ENCODE measurements at regions not wholly inside any gene's neighbourhood (a gene's known extent, or its start where the extent isn't known, plus 50 kb on each side); places are given as distances from the start of the nearest gene placed in this dataset.

DNA sequence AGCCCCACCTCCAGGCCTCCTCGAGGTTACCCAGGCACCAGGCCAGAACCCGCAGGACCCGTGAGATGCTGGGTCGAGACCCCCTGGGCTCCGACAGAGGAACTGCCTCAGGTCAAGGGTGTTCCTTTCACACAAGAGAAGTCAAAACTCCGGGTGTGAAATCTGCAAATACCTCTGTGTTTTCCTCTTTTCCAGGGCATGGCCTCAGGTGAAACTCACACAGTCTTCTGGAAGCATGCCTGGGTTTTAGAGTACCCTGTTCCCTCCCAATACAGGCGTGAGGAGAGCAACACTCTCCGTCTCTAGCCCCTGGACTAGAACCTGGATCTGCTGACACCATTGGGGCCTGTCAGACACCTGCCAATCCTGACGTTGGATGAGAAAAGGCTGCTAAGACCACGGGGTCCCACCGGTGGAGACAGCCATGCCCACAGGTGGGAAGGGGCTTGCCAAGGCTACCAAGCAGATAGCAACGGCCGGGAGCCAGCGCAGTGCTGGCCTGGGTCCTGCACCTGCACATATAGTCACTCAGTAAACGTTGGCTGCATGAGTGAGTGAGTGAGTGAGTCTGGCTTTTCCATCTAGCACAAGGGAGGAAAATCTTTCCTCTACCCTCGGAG lies 182.0 kb upstream of the PPP1R26 start (continued):
- TF ChIP-seq, protein P1, sequence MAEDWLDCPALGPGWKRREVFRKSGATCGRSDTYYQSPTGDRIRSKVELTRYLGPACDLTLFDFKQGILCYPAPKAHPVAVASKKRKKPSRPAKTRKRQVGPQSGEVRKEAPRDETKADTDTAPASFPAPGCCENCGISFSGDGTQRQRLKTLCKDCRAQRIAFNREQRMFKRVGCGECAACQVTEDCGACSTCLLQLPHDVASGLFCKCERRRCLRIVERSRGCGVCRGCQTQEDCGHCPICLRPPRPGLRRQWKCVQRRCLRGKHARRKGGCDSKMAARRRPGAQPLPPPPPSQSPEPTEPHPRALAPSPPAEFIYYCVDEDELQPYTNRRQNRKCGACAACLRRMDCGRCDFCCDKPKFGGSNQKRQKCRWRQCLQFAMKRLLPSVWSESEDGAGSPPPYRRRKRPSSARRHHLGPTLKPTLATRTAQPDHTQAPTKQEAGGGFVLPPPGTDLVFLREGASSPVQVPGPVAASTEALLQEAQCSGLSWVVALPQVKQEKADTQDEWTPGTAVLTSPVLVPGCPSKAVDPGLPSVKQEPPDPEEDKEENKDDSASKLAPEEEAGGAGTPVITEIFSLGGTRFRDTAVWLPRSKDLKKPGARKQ (CRISPR knock-in tag; IDR thresholded peaks at IDR 0.05) = no peak
- TF ChIP-seq, protein P2, sequence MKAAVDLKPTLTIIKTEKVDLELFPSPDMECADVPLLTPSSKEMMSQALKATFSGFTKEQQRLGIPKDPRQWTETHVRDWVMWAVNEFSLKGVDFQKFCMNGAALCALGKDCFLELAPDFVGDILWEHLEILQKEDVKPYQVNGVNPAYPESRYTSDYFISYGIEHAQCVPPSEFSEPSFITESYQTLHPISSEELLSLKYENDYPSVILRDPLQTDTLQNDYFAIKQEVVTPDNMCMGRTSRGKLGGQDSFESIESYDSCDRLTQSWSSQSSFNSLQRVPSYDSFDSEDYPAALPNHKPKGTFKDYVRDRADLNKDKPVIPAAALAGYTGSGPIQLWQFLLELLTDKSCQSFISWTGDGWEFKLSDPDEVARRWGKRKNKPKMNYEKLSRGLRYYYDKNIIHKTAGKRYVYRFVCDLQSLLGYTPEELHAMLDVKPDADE (conservative IDR thresholded peaks at IDR 0.05; ENCODE audit: control insufficient read depth, low read depth, low read length) = no peak
- no peak for TF ChIP-seq RAD21 (CRISPR knock-in tag; conservative IDR thresholded peaks at IDR 0.05 in 1 of 2, IDR thresholded peaks at IDR 0.05 in 1 of 2)
- TF ChIP-seq, protein P3, sequence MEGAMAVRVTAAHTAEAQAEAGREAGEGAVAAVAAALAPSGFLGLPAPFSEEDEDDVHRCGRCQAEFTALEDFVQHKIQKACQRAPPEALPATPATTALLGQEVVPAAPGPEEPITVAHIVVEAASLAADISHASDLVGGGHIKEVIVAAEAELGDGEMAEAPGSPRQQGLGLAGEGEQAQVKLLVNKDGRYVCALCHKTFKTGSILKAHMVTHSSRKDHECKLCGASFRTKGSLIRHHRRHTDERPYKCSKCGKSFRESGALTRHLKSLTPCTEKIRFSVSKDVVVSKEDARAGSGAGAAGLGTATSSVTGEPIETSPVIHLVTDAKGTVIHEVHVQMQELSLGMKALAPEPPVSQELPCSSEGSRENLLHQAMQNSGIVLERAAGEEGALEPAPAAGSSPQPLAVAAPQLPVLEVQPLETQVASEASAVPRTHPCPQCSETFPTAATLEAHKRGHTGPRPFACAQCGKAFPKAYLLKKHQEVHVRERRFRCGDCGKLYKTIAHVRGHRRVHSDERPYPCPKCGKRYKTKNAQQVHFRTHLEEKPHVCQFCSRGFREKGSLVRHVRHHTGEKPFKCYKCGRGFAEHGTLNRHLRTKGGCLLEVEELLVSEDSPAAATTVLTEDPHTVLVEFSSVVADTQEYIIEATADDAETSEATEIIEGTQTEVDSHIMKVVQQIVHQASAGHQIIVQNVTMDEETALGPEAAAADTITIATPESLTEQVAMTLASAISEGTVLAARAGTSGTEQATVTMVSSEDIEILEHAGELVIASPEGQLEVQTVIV (CRISPR knock-in tag; IDR thresholded peaks at IDR 0.05; ENCODE audit: borderline replicate concordance) = no peak

All from K562 (cell line).